PC-9 (cell line): ENCODE measurements at regions not wholly inside any gene's neighbourhood (a gene's known extent, or its start where the extent isn't known, plus 50 kb on each side); places are given as distances from the start of the nearest gene placed in this dataset.

Experiments
- BruUV-seq: library from RNA; stranded (reverse); fragments of 400-500 nt; replicated peaks from 2 replicates; lab custom pipeline; 2021; lab: Mats Ljungman, UMichigan
- CTCF ChIA-PET: fragments of 300-600 bp; sonication (Branson Sonifier 250); formaldehyde crosslinking; loops from one replicate; lab custom pipeline; 2022; ENCODE audit warnings: antibody characterized with exemption; lab: Charles Lee
- POLR2A ChIA-PET: fragments of 300-600 bp; sonication (Branson Sonifier 250); formaldehyde crosslinking; loops from one replicate; lab custom pipeline; 2022; ENCODE audit warnings: antibody characterized with exemption; ENCODE audit not compliant: unreplicated experiment; lab: Charles Lee
- DNase-seq, 2 experiments: peaks; one replicate each; pipeline versions ENCODE4 v3.0.0 to v3.0.0-alpha.2; 2015 to 2022; ENCODE audit warnings: mixed read lengths in 1 of 2
- H2AFZ ChIP-seq: fragments of 200-600 bp; sonication (generic); 2 replicates; pipeline ENCODE4 v1.8.1; 2017; ENCODE audit warnings: antibody characterized with exemption
- H3F3A ChIP-seq: fragments of 200-600 bp; sonication (generic); 2 replicates; pipeline ENCODE4 v1.8.1; 2017; ENCODE audit warnings: antibody characterized with exemption, mild to moderate bottlenecking, low read depth; ENCODE audit not compliant: insufficient read depth
- H3K27ac ChIP-seq: fragments of 200-600 bp; sonication (generic); 2 replicates; pipeline ENCODE4 v1.6.1; 2016; ENCODE audit warnings: mixed run types
- H3K27me3 ChIP-seq: fragments of 200-600 bp; sonication (generic); 2 replicates; pipeline ENCODE4 v1.6.1; 2016; ENCODE audit warnings: low read depth, mixed run types; ENCODE audit not compliant: insufficient read depth
- H3K36me3 ChIP-seq: fragments of 200-600 bp; sonication (generic); 2 replicates; pipeline ENCODE4 v1.6.1; 2016; ENCODE audit warnings: low read depth, mixed run types
- H3K4me1 ChIP-seq: fragments of 200-600 bp; sonication (generic); replicated peaks from 2 replicates; pipeline ENCODE4 v1.6.1; 2016; ENCODE audit warnings: mixed run types; ENCODE audit not compliant: insufficient read depth
- H3K4me2 ChIP-seq: fragments of 200-600 bp; sonication (generic); 2 replicates; pipeline ENCODE4 v1.6.1; 2017; ENCODE audit warnings: mixed run types
- H3K4me3 ChIP-seq: fragments of 200-600 bp; sonication (generic); 2 replicates; pipeline ENCODE4 v1.6.1; 2016; ENCODE audit warnings: mixed run types
- H3K79me2 ChIP-seq: fragments of 200-600 bp; sonication (generic); 2 replicates; pipeline ENCODE4 v1.6.1; 2017; ENCODE audit warnings: low read depth, mixed run types
- H3K9me2 ChIP-seq: fragments of 200-600 bp; sonication (generic); 2 replicates; pipeline ENCODE4 v1.8.1; 2017; ENCODE audit warnings: mild to moderate bottlenecking; ENCODE audit not compliant: insufficient read depth
- H3K9me3 ChIP-seq: fragments of 200-600 bp; sonication (generic); 2 replicates; pipeline ENCODE4 v1.8.1; 2016; ENCODE audit warnings: low read depth; ENCODE audit not compliant: insufficient read depth
- H4K20me1 ChIP-seq: fragments of 200-600 bp; sonication (generic); 2 replicates; pipeline ENCODE4 v1.8.1; 2017; ENCODE audit not compliant: insufficient read depth
- EZH2 ChIP-seq: fragments of 200-600 bp; sonication (generic); IDR thresholded peaks from 2 replicates; pipeline ENCODE4 v1.8.0; 2017; ENCODE audit warnings: antibody characterized with exemption, low read depth
- intact Hi-C: fragments of 100-400 bp; cut with micrococcal nuclease; formaldehyde crosslinking; loops from one replicate; pipeline ENCODE4 v1.10.0; 2022; ENCODE audit not compliant: unreplicated experiment
- TF ChIP-seq, protein P1 (sequence below): fragments of 200-600 bp; sonication (generic); conservative IDR thresholded peaks from 2 replicates; pipeline ENCODE4 v1.6.1; 2017; ENCODE audit warnings: mixed run types, antibody characterized with exemption, mild to moderate bottlenecking, moderate library complexity

DNA sequence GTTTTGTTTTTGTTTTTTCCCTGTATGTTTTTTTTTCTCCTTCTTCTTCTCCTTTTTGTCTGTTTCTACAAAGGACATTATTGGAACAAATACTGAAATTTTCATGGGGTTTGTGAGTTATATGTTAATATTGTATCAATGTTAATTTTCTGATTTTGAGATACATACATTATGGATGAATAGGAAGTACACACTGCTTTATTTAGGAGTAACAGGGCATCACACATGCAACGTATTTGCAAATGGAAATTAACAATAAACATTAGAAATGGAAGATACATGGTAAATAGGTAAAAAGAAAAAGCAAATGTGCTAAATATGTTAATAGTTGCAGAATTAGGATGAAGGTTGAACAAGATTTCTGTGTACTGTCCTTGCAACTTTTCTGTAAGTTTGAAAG, 477.2 kb upstream of the INTU start:
- no peaks in the 10 kb centered on the region for H3K79me2 ChIP-seq
- H3K4me2 ChIP-seq, result no peak overlapping the region
- H3K9me3 ChIP-seq, result no peaks in the 10 kb centered on the region
- TF ChIP-seq, protein P1, sequence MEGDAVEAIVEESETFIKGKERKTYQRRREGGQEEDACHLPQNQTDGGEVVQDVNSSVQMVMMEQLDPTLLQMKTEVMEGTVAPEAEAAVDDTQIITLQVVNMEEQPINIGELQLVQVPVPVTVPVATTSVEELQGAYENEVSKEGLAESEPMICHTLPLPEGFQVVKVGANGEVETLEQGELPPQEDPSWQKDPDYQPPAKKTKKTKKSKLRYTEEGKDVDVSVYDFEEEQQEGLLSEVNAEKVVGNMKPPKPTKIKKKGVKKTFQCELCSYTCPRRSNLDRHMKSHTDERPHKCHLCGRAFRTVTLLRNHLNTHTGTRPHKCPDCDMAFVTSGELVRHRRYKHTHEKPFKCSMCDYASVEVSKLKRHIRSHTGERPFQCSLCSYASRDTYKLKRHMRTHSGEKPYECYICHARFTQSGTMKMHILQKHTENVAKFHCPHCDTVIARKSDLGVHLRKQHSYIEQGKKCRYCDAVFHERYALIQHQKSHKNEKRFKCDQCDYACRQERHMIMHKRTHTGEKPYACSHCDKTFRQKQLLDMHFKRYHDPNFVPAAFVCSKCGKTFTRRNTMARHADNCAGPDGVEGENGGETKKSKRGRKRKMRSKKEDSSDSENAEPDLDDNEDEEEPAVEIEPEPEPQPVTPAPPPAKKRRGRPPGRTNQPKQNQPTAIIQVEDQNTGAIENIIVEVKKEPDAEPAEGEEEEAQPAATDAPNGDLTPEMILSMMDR, result no peak
- TF ChIP-seq EZH2, result no peak
- intact Hi-C loops, result no loop called here
- no peaks in the 10 kb centered on the region for H4K20me1 ChIP-seq
- no TSS peak for BruUV-seq
- DNase-seq, result no peak
- POLR2A ChIA-PET, result no interaction called here
- H3K27me3 ChIP-seq, result no peaks in the 10 kb centered on the region
- no peak overlapping the region for H2AFZ ChIP-seq
- H3K9me2 ChIP-seq, result no peaks in the 10 kb centered on the region
- H3K36me3 ChIP-seq, result no peaks in the 10 kb centered on the region
- CTCF ChIA-PET, result no interaction called here
- no peaks in the 10 kb centered on the region for H3K4me1 ChIP-seq
- H3K27ac ChIP-seq, result no peak overlapping the region
- no peak overlapping the region for H3K4me3 ChIP-seq
- H3F3A ChIP-seq, result no peaks in the 10 kb centered on the region

DNA sequence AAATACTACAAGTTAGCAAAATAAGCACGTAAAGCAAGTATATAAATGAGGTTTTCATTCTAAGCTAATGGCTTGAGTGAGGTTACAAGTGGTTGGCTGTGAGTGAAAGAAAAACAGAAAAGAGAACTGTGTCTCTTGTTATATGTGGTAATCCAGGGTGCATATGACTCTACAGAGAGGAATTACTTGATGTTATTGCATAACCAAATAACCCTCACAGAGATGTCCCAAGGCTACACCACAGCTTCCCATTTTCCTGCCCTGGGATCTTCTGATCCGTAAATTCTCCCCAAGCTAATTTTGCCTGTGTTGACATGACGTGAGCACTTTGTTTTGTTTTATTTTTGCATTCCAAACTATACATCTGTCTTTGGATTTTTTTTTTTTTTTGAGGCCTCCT, 470.0 kb upstream of the INTU start:
- ChIA-PET POLR2A (no interaction called here), CTCF (no interaction called here)
- Histone ChIP-seq H3K9me3 (no peaks in the 10 kb centered on the region), H3F3A (no peaks in the 10 kb centered on the region), H3K27me3 (no peaks in the 10 kb centered on the region), H3K36me3 (no peaks in the 10 kb centered on the region), H3K27ac (no peak overlapping the region), H3K79me2 (no peaks in the 10 kb centered on the region), H3K4me3 (no peak overlapping the region), H3K4me1 (no peaks in the 10 kb centered on the region), H4K20me1 (no peaks in the 10 kb centered on the region), H2AFZ (no peak overlapping the region), H3K4me2 (no peak overlapping the region), H3K9me2 (no peaks in the 10 kb centered on the region)
- no peak for DNase-seq
- BruUV-seq, result no TSS peak
- intact Hi-C loops, result no loop called here
- no peak for TF ChIP-seq EZH2
- TF ChIP-seq, protein P1, result no peak

DNA sequence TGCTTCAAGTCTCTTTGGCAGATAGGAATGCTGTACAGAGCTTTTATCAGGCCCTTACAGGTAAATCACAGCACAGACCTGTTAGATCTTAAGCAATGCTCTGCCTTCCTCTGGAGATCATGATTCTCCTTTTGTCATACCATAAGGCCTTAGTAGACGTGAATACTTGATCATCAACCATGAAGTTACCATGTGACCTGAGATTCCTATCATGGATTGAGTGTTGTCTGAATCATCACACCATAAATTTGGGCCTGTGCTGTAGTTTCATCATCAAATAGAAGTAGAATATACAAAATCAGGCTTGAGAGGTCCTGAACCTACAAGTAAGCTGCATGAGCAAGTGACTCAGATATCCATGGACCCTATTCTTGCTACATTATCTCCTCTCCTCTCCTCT, 466.8 kb upstream of the INTU start:
- no peaks in the 10 kb centered on the region for H3K79me2 ChIP-seq
- no peaks in the 10 kb centered on the region for H3K4me1 ChIP-seq
- H3K4me2 ChIP-seq, result no peak overlapping the region
- no TSS peak for BruUV-seq
- TF ChIP-seq EZH2, result no peak
- TF ChIP-seq, protein P1, result no peak
- no peaks in the 10 kb centered on the region for H3K9me2 ChIP-seq
- ChIA-PET POLR2A (no interaction called here), CTCF (no interaction called here)
- no peak for DNase-seq
- H3K36me3 ChIP-seq, result no peaks in the 10 kb centered on the region
- no peak overlapping the region for H3K27ac ChIP-seq
- H3K27me3 ChIP-seq, result no peaks in the 10 kb centered on the region
- no peaks in the 10 kb centered on the region for H4K20me1 ChIP-seq
- intact Hi-C loops, result no loop called here
- no peaks in the 10 kb centered on the region for H3F3A ChIP-seq
- H3K9me3 ChIP-seq, result no peaks in the 10 kb centered on the region
- no peak overlapping the region for H3K4me3 ChIP-seq
- H2AFZ ChIP-seq, result no peak overlapping the region
